Nephron progenitor cell (in vitro differentiated cells): ENCODE measurements at regions not wholly inside any gene's neighbourhood (a gene's known extent, or its start where the extent isn't known, plus 50 kb on each side); places are given as distances from the start of the nearest gene placed in this dataset.

Experiments used
- DNase-seq: peaks from one replicate; pipeline ENCODE4 v3.0.0; 2021
- H3K27ac Mint-ChIP-seq: 2 replicates; pipeline ENCODE4 v1.8.0; 2021; ENCODE audit warnings: mild to moderate bottlenecking, moderate library complexity, mixed read lengths
- H3K27me3 Mint-ChIP-seq: 2 replicates; pipeline ENCODE4 v1.8.0; 2021; ENCODE audit warnings: mild to moderate bottlenecking, low read depth, mixed read lengths; ENCODE audit not compliant: poor library complexity
- H3K36me3 Mint-ChIP-seq: 2 replicates; pipeline ENCODE4 v1.8.0; 2021; ENCODE audit warnings: low read depth, mixed read lengths
- H3K4me1 Mint-ChIP-seq: 2 replicates; pipeline ENCODE4 v1.8.0; 2021; ENCODE audit warnings: mixed read lengths
- H3K4me3 Mint-ChIP-seq: 2 replicates; pipeline ENCODE4 v1.8.0; 2021; ENCODE audit warnings: mild to moderate bottlenecking, moderate library complexity, mixed read lengths
- H3K9me3 Mint-ChIP-seq: 2 replicates; pipeline ENCODE4 v1.8.0; 2021; ENCODE audit warnings: mild to moderate bottlenecking, moderate library complexity, mixed read lengths
- CTCF ChIP-seq: fragments of 200-600 bp; sonication (generic); IDR thresholded peaks from 2 replicates; pipeline ENCODE4 v1.5.0; 2021; ENCODE audit warnings: antibody characterized with exemption

GRCh38 chr2:173696274-173696673 is 268.9 kb downstream of the SP3 start:
- DNase-seq = no peak
- TF ChIP-seq CTCF = no peak
- H3K4me3 Mint-ChIP-seq = no peak overlapping the region
- no peaks in the 10 kb centered on the region for H3K27me3 Mint-ChIP-seq
- no peaks in the 10 kb centered on the region for H3K4me1 Mint-ChIP-seq
- peaks cover 3% of the 10 kb centered on the region for H3K9me3 Mint-ChIP-seq
- no peaks in the 10 kb centered on the region for H3K36me3 Mint-ChIP-seq
- H3K27ac Mint-ChIP-seq = no peak overlapping the region

- no peaks in the 10 kb centered on the region for H3K4me1 Mint-ChIP-seq
- no peak for TF ChIP-seq CTCF
- no peak overlapping the region for H3K4me3 Mint-ChIP-seq
- no peak overlapping the region for H3K27ac Mint-ChIP-seq
- H3K27me3 Mint-ChIP-seq = no peaks in the 10 kb centered on the region
- H3K9me3 Mint-ChIP-seq = peaks cover 3% of the 10 kb centered on the region
- DNase-seq = no peak
- no peaks in the 10 kb centered on the region for H3K36me3 Mint-ChIP-seq
Measured at GRCh38 chr2:173697929-173698328, 267.2 kb downstream of the SP3 start.

GRCh38 chr2:173705656-173706055 is 259.5 kb downstream of the SP3 start:
- Mint-ChIP-seq H3K4me1 (peaks cover 23% of the 10 kb centered on the region), H3K9me3 (peaks cover 9% of the 10 kb centered on the region), H3K4me3 (no peak overlapping the region), H3K27ac (no peak overlapping the region), H3K27me3 (no peaks in the 10 kb centered on the region), H3K36me3 (no peaks in the 10 kb centered on the region)
- DNase-seq = no peak
- TF ChIP-seq CTCF = no peak

- peaks cover 9% of the 10 kb centered on the region for H3K9me3 Mint-ChIP-seq
- no peaks in the 10 kb centered on the region for H3K36me3 Mint-ChIP-seq
- no peak overlapping the region for H3K27ac Mint-ChIP-seq
- no peak for DNase-seq
- H3K4me1 Mint-ChIP-seq = peaks cover 25% of the 10 kb centered on the region
- no peak overlapping the region for H3K4me3 Mint-ChIP-seq
- no peak for TF ChIP-seq CTCF
- H3K27me3 Mint-ChIP-seq = no peaks in the 10 kb centered on the region
Measured at GRCh38 chr2:173706936-173707335, 258.2 kb downstream of the SP3 start.

- Mint-ChIP-seq H3K4me3 (no peak overlapping the region), H3K4me1 (peaks cover 38% of the 10 kb centered on the region), H3K36me3 (no peaks in the 10 kb centered on the region), H3K9me3 (peaks cover 9% of the 10 kb centered on the region), H3K27me3 (no peaks in the 10 kb centered on the region), H3K27ac (peak overlapping the region; percentile 50)
- no peak for DNase-seq
- TF ChIP-seq CTCF = no peak
Measured at GRCh38 chr2:173708806-173709205, 256.4 kb downstream of the SP3 start.

GRCh38 chr2:173711816-173712215 is 253.4 kb downstream of the SP3 start:
- Mint-ChIP-seq H3K27me3 (no peaks in the 10 kb centered on the region), H3K27ac (no peak overlapping the region), H3K4me3 (no peak overlapping the region), H3K36me3 (no peaks in the 10 kb centered on the region), H3K4me1 (peaks cover 23% of the 10 kb centered on the region), H3K9me3 (peaks cover 3% of the 10 kb centered on the region)
- no peak for DNase-seq
- TF ChIP-seq CTCF = no peak
